AG09309 (cell line): ENCODE measurements at regions not wholly inside any gene's neighbourhood (a gene's known extent, or its start where the extent isn't known, plus 50 kb on each side); places are given as distances from the start of the nearest gene placed in this dataset.
"Not testable (repeated sequence)": the region's sequence is repeated elsewhere in the genome, so short reads cannot be mapped to it uniquely, and the experiment has no call there.

Source experiments
- DNase-seq: peaks from one replicate; pipeline ENCODE4 v3.0.0-alpha.2; 2010; ENCODE audit warnings: low read depth
- H3K4me3 ChIP-seq: 2 replicates; pipeline ENCODE4 v1.5.1; 2011; ENCODE audit warnings: mild to moderate bottlenecking, low read depth, low read length, moderate library complexity; ENCODE audit not compliant: control insufficient read depth
- CTCF ChIP-seq: IDR thresholded peaks from 2 replicates; pipeline ENCODE4 v1.5.1; 2011; ENCODE audit warnings: mild to moderate bottlenecking, low read depth, low read length, inconsistent platforms; ENCODE audit not compliant: insufficient read depth, control insufficient read depth; ENCODE audit errors: missing control alignments

- TF ChIP-seq CTCF = no peak
- no peak overlapping the region for H3K4me3 ChIP-seq
- DNase-seq = no peak
These were observed 274.6 kb upstream of the IRX4 start for GRCh38 chr5:2157372-2157771.

GRCh38 chr5:2156358-2157059 lies 273.8 kb upstream of the IRX4 start:
- no peak for TF ChIP-seq CTCF

GRCh38 chr5:2155556-2155955 lies 272.8 kb upstream of the IRX4 start:
- DNase-seq = no peak
- H3K4me3 ChIP-seq = no peak overlapping the region
- TF ChIP-seq CTCF = no peak

More at GRCh38 chr5:2156358-2157059, 273.8 kb upstream of the IRX4 start:
- H3K4me3 ChIP-seq = no peak overlapping the region
- DNase-seq = no peak

- no peak overlapping the region for H3K4me3 ChIP-seq
- TF ChIP-seq CTCF = no peak
- no peak for DNase-seq
These were observed 271.1 kb upstream of the IRX4 start for GRCh38 chr5:2153802-2154201.

- no peak overlapping the region for H3K4me3 ChIP-seq
- no peak for TF ChIP-seq CTCF
- DNase-seq = no peak
These were observed 270.6 kb upstream of the IRX4 start for GRCh38 chr5:2153350-2153749.

GRCh38 chr5:2151301-2151888 lies 268.7 kb upstream of the IRX4 start:
- TF ChIP-seq CTCF = peak; percentile 40
- not testable (repeated sequence) for H3K4me3 ChIP-seq, DNase-seq

- no peak for TF ChIP-seq CTCF
- H3K4me3 ChIP-seq = no peak overlapping the region
- DNase-seq = no peak
These were observed 266.4 kb upstream of the IRX4 start for GRCh38 chr5:2149195-2149539.
